Astrocyte (in vitro differentiated cells and primary cell): ENCODE measurements at regions not wholly inside any gene's neighbourhood (a gene's known extent, or its start where the extent isn't known, plus 50 kb on each side); places are given as distances from the start of the nearest gene placed in this dataset.

Experiments used
- DNase-seq: peaks from one replicate; pipeline ENCODE4 v3.0.0-alpha.2; 2010; ENCODE audit warnings: low read depth
- FAIRE-seq: peaks from 2 replicates; lab custom pipeline; 2011; peaks lifted over from hg19 to GRCh38; lab: Jason Lieb, UNC
- H2AFZ ChIP-seq: 2 replicates; pipeline ENCODE4 v1.6.0; 2012; ENCODE audit warnings: low read depth, low read length, inconsistent platforms
- H3K27ac ChIP-seq: 2 replicates; pipeline ENCODE4 v1.5.1; 2011; ENCODE audit warnings: low read depth, low read length, inconsistent platforms
- H3K27me3 ChIP-seq: 2 replicates; pipeline ENCODE4 v1.6.0; 2011; ENCODE audit warnings: low read length, inconsistent platforms; ENCODE audit not compliant: insufficient read depth
- H3K36me3 ChIP-seq: 2 replicates; pipeline ENCODE4 v1.5.1; 2011; ENCODE audit warnings: low read length, inconsistent platforms; ENCODE audit not compliant: insufficient read depth
- H3K4me1 ChIP-seq: 2 replicates; pipeline ENCODE4 v1.5.1; 2011; ENCODE audit warnings: low read length, inconsistent platforms; ENCODE audit not compliant: insufficient read depth
- H3K4me2 ChIP-seq: 2 replicates; pipeline ENCODE4 v1.6.0; 2012; ENCODE audit warnings: low read length, inconsistent platforms
- H3K4me3 ChIP-seq: 2 replicates; pipeline ENCODE4 v1.5.1; 2011; ENCODE audit warnings: low read depth, mild to moderate bottlenecking, low read length, inconsistent platforms; ENCODE audit not compliant: insufficient read depth
- H3K79me2 ChIP-seq: 2 replicates; pipeline ENCODE4 v1.6.0; 2012; ENCODE audit warnings: mild to moderate bottlenecking, low read length, inconsistent platforms; ENCODE audit not compliant: insufficient read depth
- H3K9ac ChIP-seq: 2 replicates; pipeline ENCODE4 v1.6.0; 2012; ENCODE audit warnings: mild to moderate bottlenecking, low read length, inconsistent platforms
- H3K9me3 ChIP-seq: 2 replicates; pipeline ENCODE4 v1.5.1; 2012; ENCODE audit warnings: low read depth, mild to moderate bottlenecking, low read length, inconsistent platforms; ENCODE audit not compliant: insufficient read depth
- H4K20me1 ChIP-seq: 2 replicates; pipeline ENCODE4 v1.6.0; 2012; ENCODE audit warnings: low read length, inconsistent platforms; ENCODE audit not compliant: insufficient read depth
- H3K27ac Mint-ChIP-seq: one replicate; pipeline ENCODE4 v1.8.0; 2021; ENCODE audit warnings: mild to moderate bottlenecking, mixed read lengths; ENCODE audit not compliant: unreplicated experiment
- H3K27me3 Mint-ChIP-seq: one replicate; pipeline ENCODE4 v1.8.0; 2021; ENCODE audit warnings: low read depth, mixed read lengths; ENCODE audit not compliant: unreplicated experiment
- H3K36me3 Mint-ChIP-seq: one replicate; pipeline ENCODE4 v1.8.0; 2021; ENCODE audit warnings: low read depth, mixed read lengths; ENCODE audit not compliant: unreplicated experiment
- H3K4me1 Mint-ChIP-seq: one replicate; pipeline ENCODE4 v1.8.0; 2021; ENCODE audit warnings: low read depth, mixed read lengths; ENCODE audit not compliant: unreplicated experiment
- H3K4me3 Mint-ChIP-seq: one replicate; pipeline ENCODE4 v1.8.0; 2021; ENCODE audit warnings: mild to moderate bottlenecking, moderate library complexity, mixed read lengths; ENCODE audit not compliant: unreplicated experiment
- H3K9me3 Mint-ChIP-seq: one replicate; pipeline ENCODE4 v1.8.0; 2021; ENCODE audit warnings: mild to moderate bottlenecking, mixed read lengths; ENCODE audit not compliant: unreplicated experiment
- CTCF ChIP-seq: IDR thresholded peaks from 2 replicates; pipeline ENCODE4 v1.5.1; 2011; ENCODE audit warnings: low read depth, mild to moderate bottlenecking, inconsistent platforms, low read length, moderate library complexity; ENCODE audit not compliant: insufficient read depth
- EZH2 ChIP-seq: IDR thresholded peaks from 2 replicates; pipeline ENCODE4 v1.6.1; 2012; ENCODE audit warnings: mild to moderate bottlenecking, low read length, inconsistent platforms; ENCODE audit not compliant: insufficient read depth

- Histone ChIP-seq H3K4me3 (no peak overlapping the region), H3K27me3 (no peaks in the 10 kb centered on the region), H2AFZ (no peak overlapping the region), H3K27ac (no peak overlapping the region), H3K4me1 (no peaks in the 10 kb centered on the region), H3K79me2 (no peaks in the 10 kb centered on the region), H3K9me3 (no peaks in the 10 kb centered on the region), H3K36me3 (no peaks in the 10 kb centered on the region), H4K20me1 (no peaks in the 10 kb centered on the region), H3K4me2 (no peak overlapping the region), H3K9ac (no peak overlapping the region)
- Mint-ChIP-seq H3K27ac (no peak overlapping the region), H3K27me3 (peaks cover 2% of the 10 kb centered on the region), H3K4me3 (no peak overlapping the region), H3K9me3 (no peaks in the 10 kb centered on the region), H3K36me3 (no peaks in the 10 kb centered on the region), H3K4me1 (peaks cover 6% of the 10 kb centered on the region)
- FAIRE-seq (no peak), DNase-seq (no peak)
- TF ChIP-seq CTCF (no peak), EZH2 (no peak)
These were observed 79.3 kb upstream of the SESTD1 start for GRCh38 chr2:179343945-179344279.

- Histone ChIP-seq H3K4me3 (no peak overlapping the region), H3K27me3 (no peaks in the 10 kb centered on the region), H3K4me1 (no peaks in the 10 kb centered on the region), H3K27ac (no peak overlapping the region), H2AFZ (no peak overlapping the region), H3K79me2 (no peaks in the 10 kb centered on the region), H3K9ac (no peak overlapping the region), H4K20me1 (no peaks in the 10 kb centered on the region), H3K4me2 (no peak overlapping the region), H3K36me3 (no peaks in the 10 kb centered on the region), H3K9me3 (no peaks in the 10 kb centered on the region)
- no peaks in the 10 kb centered on the region for H3K36me3 Mint-ChIP-seq
- no peaks in the 10 kb centered on the region for H3K9me3 Mint-ChIP-seq
- DNase-seq: no peak
- H3K4me3 Mint-ChIP-seq: no peak overlapping the region
- no peak overlapping the region for H3K27ac Mint-ChIP-seq
- no peak for FAIRE-seq
- TF ChIP-seq EZH2 (no peak), CTCF (no peak)
- peaks cover 11% of the 10 kb centered on the region for H3K4me1 Mint-ChIP-seq
- peaks cover 2% of the 10 kb centered on the region for H3K27me3 Mint-ChIP-seq
These were observed 76.7 kb upstream of the SESTD1 start for GRCh38 chr2:179341152-179341866.

GRCh38 chr2:179340678-179341077 is 76.0 kb upstream of the SESTD1 start:
- Mint-ChIP-seq H3K4me1 (peaks cover 11% of the 10 kb centered on the region), H3K36me3 (no peaks in the 10 kb centered on the region), H3K27me3 (peaks cover 2% of the 10 kb centered on the region), H3K9me3 (no peaks in the 10 kb centered on the region), H3K27ac (no peak overlapping the region), H3K4me3 (no peak overlapping the region)
- no peaks in the 10 kb centered on the region for H3K4me1 ChIP-seq
- FAIRE-seq: no peak
- no peak overlapping the region for H3K4me2 ChIP-seq
- H3K4me3 ChIP-seq: no peak overlapping the region
- no peaks in the 10 kb centered on the region for H3K27me3 ChIP-seq
- no peak overlapping the region for H3K9ac ChIP-seq
- H3K79me2 ChIP-seq: no peaks in the 10 kb centered on the region
- no peaks in the 10 kb centered on the region for H4K20me1 ChIP-seq
- peak; percentile 16 for TF ChIP-seq CTCF
- TF ChIP-seq EZH2: no peak
- no peaks in the 10 kb centered on the region for H3K36me3 ChIP-seq
- H2AFZ ChIP-seq: no peak overlapping the region
- no peaks in the 10 kb centered on the region for H3K9me3 ChIP-seq
- DNase-seq: no peak
- no peak overlapping the region for H3K27ac ChIP-seq
